Skeletal muscle tissue (tissue), 3 donors: ENCODE measurements at regions not wholly inside any gene's neighbourhood (a gene's known extent, or its start where the extent isn't known, plus 50 kb on each side); places are given as distances from the start of the nearest gene placed in this dataset.

Experiments
- H3K27ac ChIP-seq: one replicate; pipeline ENCODE4 v1.7.0; 2013; ENCODE audit warnings: mild to moderate bottlenecking, low read depth, low read length, inconsistent platforms
- H3K27me3 ChIP-seq, 3 donors: one replicate each; pipeline ENCODE4 v1.7.0; 2013; ENCODE audit warnings: low read length in 3 of 3; ENCODE audit not compliant: control insufficient read depth in 3 of 3, insufficient read depth in 3 of 3
- H3K36me3 ChIP-seq, 3 donors: one replicate each; pipeline ENCODE4 v1.7.0; 2013; ENCODE audit warnings: low read length in 3 of 3; ENCODE audit not compliant: control insufficient read depth in 3 of 3, insufficient read depth in 3 of 3
- H3K4me1 ChIP-seq, 3 donors: one replicate each; pipeline ENCODE4 v1.7.0; 2013; ENCODE audit warnings: low read length in 3 of 3, mild to moderate bottlenecking in 3 of 3; ENCODE audit not compliant: control insufficient read depth in 3 of 3, insufficient read depth in 3 of 3
- H3K4me3 ChIP-seq, 3 donors: one replicate each; pipeline ENCODE4 v1.7.0; 2013; ENCODE audit warnings: low read length in 3 of 3
- H3K9ac ChIP-seq, 3 donors: one replicate each; pipeline ENCODE4 v1.7.0; 2013; ENCODE audit warnings: low read length in 3 of 3, mild to moderate bottlenecking in 3 of 3, moderate library complexity in 2 of 3, low read depth in 1 of 3
- H3K9me3 ChIP-seq, 3 donors: one replicate each; pipeline ENCODE4 v1.7.0; 2013; ENCODE audit warnings: low read length in 3 of 3; ENCODE audit not compliant: control insufficient read depth in 3 of 3
- donor health status: Osteomylitis.

GRCh38 chr17:77403854-77404253 lies 263.1 kb downstream of the SEC14L1 start:
- no peak overlapping the region for H3K4me3 ChIP-seq
- H3K36me3 ChIP-seq: peaks cover 0 to 10% (median 8%) of the 10 kb centered on the region in 3 donors
- no peaks in the 10 kb centered on the region for H3K27me3 ChIP-seq
- H3K9ac ChIP-seq: no peak overlapping the region
- no peaks in the 10 kb centered on the region for H3K9me3 ChIP-seq
- peaks cover 48 to 72% (median 64%) of the 10 kb centered on the region in 3 donors for H3K4me1 ChIP-seq
- no peak overlapping the region for H3K27ac ChIP-seq

- Histone ChIP-seq H3K4me3 (no peak overlapping the region), H3K27ac (peak overlapping the region; percentile 51), H3K27me3 (no peaks in the 10 kb centered on the region), H3K9me3 (no peaks in the 10 kb centered on the region), H3K4me1 (peaks cover 48 to 71% (median 62%) of the 10 kb centered on the region in 3 donors), H3K9ac (no peak overlapping the region), H3K36me3 (peaks cover 0 to 10% (median 7%) of the 10 kb centered on the region in 3 donors)
These were observed 264.2 kb downstream of the SEC14L1 start for GRCh38 chr17:77404812-77405581.

- H3K9me3 ChIP-seq: no peaks in the 10 kb centered on the region
- H3K4me3 ChIP-seq: no peak overlapping the region
- peaks cover 41 to 66% (median 56%) of the 10 kb centered on the region in 3 donors for H3K4me1 ChIP-seq
- H3K27me3 ChIP-seq: no peaks in the 10 kb centered on the region
- H3K36me3 ChIP-seq: peaks cover 0 to 10% (median 7%) of the 10 kb centered on the region in 3 donors
- no peak overlapping the region for H3K9ac ChIP-seq
- no peak overlapping the region for H3K27ac ChIP-seq
These were observed 265.3 kb downstream of the SEC14L1 start for GRCh38 chr17:77405867-77406732.

- peak overlapping the region; percentile 25 for H3K27ac ChIP-seq
- no peaks in the 10 kb centered on the region for H3K27me3 ChIP-seq
- peaks cover 45 to 70% (median 60%) of the 10 kb centered on the region in 3 donors for H3K4me1 ChIP-seq
- peak overlapping the region in 1 of 3 donors; percentile 45 for H3K9ac ChIP-seq
- no peaks in the 10 kb centered on the region for H3K9me3 ChIP-seq
- peaks cover 0 to 5% (median 4%) of the 10 kb centered on the region in 3 donors for H3K36me3 ChIP-seq
- no peak overlapping the region for H3K4me3 ChIP-seq
These were observed 266.8 kb downstream of the SEC14L1 start for GRCh38 chr17:77407321-77408277.

- H3K9ac ChIP-seq: peak overlapping the region in 1 of 3 donors; percentile 45
- peaks cover 45 to 66% (median 55%) of the 10 kb centered on the region in 3 donors for H3K4me1 ChIP-seq
- H3K27ac ChIP-seq: peak overlapping the region; percentile 25
These were observed 267.5 kb downstream of the SEC14L1 start for GRCh38 chr17:77408284-77408683.

GRCh38 chr17:77409282-77410161 lies 268.8 kb downstream of the SEC14L1 start:
- peaks cover 49 to 57% (median 50%) of the 10 kb centered on the region in 3 donors for H3K4me1 ChIP-seq
- no peaks in the 10 kb centered on the region for H3K36me3 ChIP-seq
- peak overlapping the region in 2 of 3 donors; percentile 23 to 45 for H3K9ac ChIP-seq
- peak overlapping the region; percentile 25 for H3K27ac ChIP-seq
- H3K27me3 ChIP-seq: no peaks in the 10 kb centered on the region
- no peak overlapping the region for H3K4me3 ChIP-seq
- no peaks in the 10 kb centered on the region for H3K9me3 ChIP-seq

More at GRCh38 chr17:77408284-77408683, 267.5 kb downstream of the SEC14L1 start:
- no peaks in the 10 kb centered on the region for H3K9me3 ChIP-seq
- no peaks in the 10 kb centered on the region for H3K27me3 ChIP-seq
- no peak overlapping the region for H3K4me3 ChIP-seq
- H3K36me3 ChIP-seq: peaks cover 0 to 1% (median 0%) of the 10 kb centered on the region in 3 donors

GRCh38 chr17:77410470-77410869 lies 269.7 kb downstream of the SEC14L1 start:
- Histone ChIP-seq H3K36me3 (no peaks in the 10 kb centered on the region), H3K9ac (peak overlapping the region in 1 of 3 donors; percentile 45), H3K9me3 (no peaks in the 10 kb centered on the region), H3K27ac (peak overlapping the region; percentile 25), H3K27me3 (no peaks in the 10 kb centered on the region), H3K4me1 (peaks cover 40 to 51% (median 41%) of the 10 kb centered on the region in 3 donors), H3K4me3 (no peak overlapping the region)

- Histone ChIP-seq H3K9me3 (no peaks in the 10 kb centered on the region), H3K4me3 (no peak overlapping the region), H3K27me3 (no peaks in the 10 kb centered on the region), H3K4me1 (peaks cover 13 to 28% (median 22%) of the 10 kb centered on the region in 3 donors), H3K27ac (no peak overlapping the region), H3K36me3 (peaks cover 0 to 2% (median 0%) of the 10 kb centered on the region in 3 donors), H3K9ac (no peak overlapping the region)
These were observed 274.1 kb downstream of the SEC14L1 start for GRCh38 chr17:77414811-77415400.
